ENCODE measurements at regions not wholly inside any gene's neighbourhood (a gene's known extent, or its start where the extent isn't known, plus 50 kb on each side); places are given as distances from the start of the nearest gene placed in this dataset.

DNA sequence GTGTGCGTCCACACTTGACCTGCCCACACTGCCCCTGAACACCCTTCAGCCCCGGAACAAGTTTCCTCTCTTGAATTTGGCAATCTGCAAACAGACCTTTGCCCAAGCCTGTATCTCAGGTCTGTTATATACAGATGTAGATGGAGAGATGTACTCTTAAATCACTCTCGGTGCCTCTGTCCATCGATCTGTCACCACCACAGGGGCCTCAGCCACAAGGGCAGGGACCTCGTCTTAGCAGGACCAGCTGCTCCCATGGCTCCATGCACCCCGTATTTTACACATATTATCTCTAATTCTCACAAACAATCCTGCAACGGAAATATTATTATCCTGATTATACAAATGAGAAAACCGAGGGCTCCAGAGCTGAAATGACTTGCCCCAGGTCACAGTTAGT, 313.4 kb downstream of the BCL11B start:
- H4K20me1 ChIP-seq (ENCODE audit: insufficient read depth) = no peaks in the 10 kb centered on the region
- WGBS, 2 experiments (ENCODE audit: low coverage in 1 of 2, low lambda C conversion rate in 2 of 2, missing lambda C conversion rate in 2 of 2) = 82 to 83% methylated on average over 8 of the region's 8 CpGs
- peaks cover 8% of the 10 kb centered on the region; the same call in 1 of the 2 replicates for H3K4me1 ChIP-seq (ENCODE audit: insufficient read depth)
- H3K27ac ChIP-seq = no peak overlapping the region
- no peaks in the 10 kb centered on the region for H3K9me3 ChIP-seq (ENCODE audit: low read depth)
- H3K9me2 ChIP-seq (ENCODE audit: insufficient read depth) = no peaks in the 10 kb centered on the region
- H3F3A ChIP-seq (ENCODE audit: insufficient read depth) = no peaks in the 10 kb centered on the region
- no peaks in the 10 kb centered on the region for H3K79me2 ChIP-seq (ENCODE audit: insufficient read depth)
- no peaks in the 10 kb centered on the region for H3K36me3 ChIP-seq (ENCODE audit: low read depth)
- DNase-seq = no peak
- H3K27me3 ChIP-seq (replicated peaks; ENCODE audit: insufficient read depth) = no peaks in the 10 kb centered on the region; the same call in 1 of the 2 replicates
- no peak overlapping the region for H3K4me3 ChIP-seq
- no peak overlapping the region for H3K4me2 ChIP-seq (ENCODE audit: unreplicated experiment)
- in situ Hi-C loops (cut with MboI) = no loop called here
- H3K9ac ChIP-seq = no peak overlapping the region
- TF ChIP-seq EZH2phosphoT487 (IDR thresholded peaks at IDR 0.05; ENCODE audit: insufficient read depth, low read depth) (no peak), EZH2 (IDR thresholded peaks at IDR 0.05; ENCODE audit: insufficient read depth, poor library complexity, severe bottlenecking) (no peak)
- H2AFZ ChIP-seq = no peak overlapping the region

DNA sequence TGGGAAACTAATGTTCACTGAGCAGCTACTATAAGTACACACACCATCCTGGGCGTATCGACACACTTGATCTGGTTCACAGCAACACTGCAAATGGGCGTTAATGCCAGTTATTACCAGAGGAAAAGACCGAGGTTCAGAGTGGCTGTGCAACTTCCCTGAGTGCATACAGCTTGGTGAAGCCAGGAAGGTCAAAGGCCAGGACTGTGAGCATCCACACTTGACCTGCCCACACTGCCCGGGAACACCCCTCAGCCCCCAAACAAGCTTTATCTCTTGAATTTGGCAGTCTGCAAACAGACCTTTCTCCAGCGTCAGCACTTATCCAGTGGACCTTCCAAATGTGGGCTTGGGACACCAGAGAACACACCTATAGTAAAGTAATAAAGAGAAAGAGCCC, 312.6 kb downstream of the BCL11B start:
- Histone ChIP-seq H3K9me3 (ENCODE audit: low read depth) (no peaks in the 10 kb centered on the region), H3K4me2 (ENCODE audit: unreplicated experiment) (no peak overlapping the region), H3K9me2 (ENCODE audit: insufficient read depth) (no peaks in the 10 kb centered on the region), H3K27ac (no peak overlapping the region), H2AFZ (no peak overlapping the region), H4K20me1 (ENCODE audit: insufficient read depth) (no peaks in the 10 kb centered on the region), H3F3A (ENCODE audit: insufficient read depth) (no peaks in the 10 kb centered on the region), H3K4me3 (no peak overlapping the region), H3K79me2 (ENCODE audit: insufficient read depth) (no peaks in the 10 kb centered on the region), H3K36me3 (ENCODE audit: low read depth) (no peaks in the 10 kb centered on the region), H3K9ac (no peak overlapping the region), H3K27me3 (replicated peaks; ENCODE audit: insufficient read depth) (no peaks in the 10 kb centered on the region; the same call in 1 of the 2 replicates), H3K4me1 (ENCODE audit: insufficient read depth) (peaks cover 3% of the 10 kb centered on the region; the same call in 1 of the 2 replicates)
- no peak for DNase-seq
- in situ Hi-C loops (cut with MboI) = no loop called here
- TF ChIP-seq EZH2 (IDR thresholded peaks at IDR 0.05; ENCODE audit: insufficient read depth, poor library complexity, severe bottlenecking) (no peak), EZH2phosphoT487 (IDR thresholded peaks at IDR 0.05; ENCODE audit: insufficient read depth, low read depth) (no peak)
- 80 to 82% methylated on average over 6 of the region's 6 CpGs for WGBS, 2 experiments (ENCODE audit: low coverage in 1 of 2, low lambda C conversion rate in 2 of 2, missing lambda C conversion rate in 2 of 2)

DNA sequence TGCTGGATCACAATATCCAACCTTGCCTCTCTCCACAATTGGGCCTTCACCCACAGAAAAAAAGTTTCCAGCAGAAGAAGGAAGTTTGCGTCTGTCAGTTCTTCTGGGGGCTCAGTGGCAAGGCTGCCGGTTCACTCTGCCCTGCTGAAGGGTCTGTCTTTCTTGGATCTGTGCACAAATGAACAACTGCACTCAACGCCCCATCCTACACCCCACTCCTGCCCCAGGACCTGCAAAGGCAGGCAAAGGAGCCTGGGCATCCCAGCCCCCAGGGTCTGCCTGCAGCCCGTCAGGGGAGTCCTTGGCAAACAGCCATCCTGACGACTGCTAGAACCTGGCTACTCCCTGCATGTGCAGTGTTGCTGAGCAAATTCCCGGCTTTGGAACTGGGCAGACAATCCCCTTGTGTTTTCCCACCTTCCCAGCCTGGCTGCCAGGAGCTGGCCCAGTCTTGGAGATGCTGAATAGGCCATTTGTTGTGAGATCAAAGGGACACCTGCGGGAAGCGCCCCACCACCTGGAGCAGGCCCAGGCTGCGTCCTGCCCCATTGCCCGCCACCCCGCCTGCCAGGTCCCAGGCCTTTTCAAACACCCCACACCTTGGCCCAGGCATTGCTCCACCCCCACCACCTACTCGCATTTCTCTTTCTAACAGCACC, 311.9 kb downstream of the BCL11B start:
- H3K9me3 ChIP-seq (ENCODE audit: low read depth) = no peaks in the 10 kb centered on the region

DNA sequence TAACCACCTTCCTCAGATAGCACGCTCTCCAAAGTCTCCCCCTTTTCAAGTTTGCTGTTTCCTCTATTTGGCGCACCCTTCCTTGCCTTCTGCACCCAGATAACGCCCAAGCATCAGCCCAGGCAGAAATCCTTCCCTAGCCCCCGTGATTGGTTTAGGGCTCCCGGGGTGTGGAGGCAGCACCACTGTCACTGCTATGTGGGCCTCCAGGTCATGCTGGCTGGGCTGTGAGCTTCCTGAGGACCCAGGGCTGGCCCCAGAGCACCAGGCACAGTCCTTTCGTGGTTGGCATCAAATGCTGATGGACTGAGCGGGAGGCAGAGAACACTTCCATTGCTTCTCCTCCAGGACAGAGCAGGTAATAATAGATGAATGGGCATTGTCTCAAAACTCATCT, 311.4 kb downstream of the BCL11B start:
- no peaks in the 10 kb centered on the region for H3K9me3 ChIP-seq (ENCODE audit: low read depth)
- in situ Hi-C loops (cut with MboI) = no loop called here
- TF ChIP-seq EZH2phosphoT487 (IDR thresholded peaks at IDR 0.05; ENCODE audit: insufficient read depth, low read depth) (no peak), EZH2 (IDR thresholded peaks at IDR 0.05; ENCODE audit: insufficient read depth, poor library complexity, severe bottlenecking) (no peak)

More for the DNA sequence above, 311.9 kb downstream of the BCL11B start:
- Histone ChIP-seq H2AFZ (no peak overlapping the region), H3K79me2 (ENCODE audit: insufficient read depth) (no peaks in the 10 kb centered on the region), H3K9me2 (ENCODE audit: insufficient read depth) (no peaks in the 10 kb centered on the region), H3K4me3 (no peak overlapping the region), H3K36me3 (ENCODE audit: low read depth) (no peaks in the 10 kb centered on the region), H3K4me2 (ENCODE audit: unreplicated experiment) (no peak overlapping the region), H3K4me1 (ENCODE audit: insufficient read depth) (peaks cover 3% of the 10 kb centered on the region; the same call in 1 of the 2 replicates), H3F3A (ENCODE audit: insufficient read depth) (no peaks in the 10 kb centered on the region), H3K27ac (no peak overlapping the region), H4K20me1 (ENCODE audit: insufficient read depth) (no peaks in the 10 kb centered on the region), H3K9ac (no peak overlapping the region), H3K27me3 (replicated peaks; ENCODE audit: insufficient read depth) (no peaks in the 10 kb centered on the region)
- TF ChIP-seq EZH2 (IDR thresholded peaks at IDR 0.05; ENCODE audit: insufficient read depth, poor library complexity, severe bottlenecking) = no peak
- TF ChIP-seq EZH2phosphoT487 (IDR thresholded peaks at IDR 0.05; ENCODE audit: insufficient read depth, low read depth) = no peak
- 70 to 71% methylated on average over 12 of the region's 12 CpGs for WGBS, 2 experiments (ENCODE audit: low coverage in 1 of 2, low lambda C conversion rate in 2 of 2, missing lambda C conversion rate in 2 of 2)
- DNase-seq = no peak
- in situ Hi-C loops (cut with MboI) = no loop called here

More for the DNA sequence above, 311.4 kb downstream of the BCL11B start:
- Histone ChIP-seq H3K27me3 (replicated peaks; ENCODE audit: insufficient read depth) (no peaks in the 10 kb centered on the region), H3K4me2 (ENCODE audit: unreplicated experiment) (no peak overlapping the region), H3K27ac (no peak overlapping the region), H3K36me3 (ENCODE audit: low read depth) (no peaks in the 10 kb centered on the region), H3K4me3 (no peak overlapping the region), H3K79me2 (ENCODE audit: insufficient read depth) (no peaks in the 10 kb centered on the region), H4K20me1 (ENCODE audit: insufficient read depth) (no peaks in the 10 kb centered on the region), H2AFZ (no peak overlapping the region), H3F3A (ENCODE audit: insufficient read depth) (no peaks in the 10 kb centered on the region), H3K9ac (no peak overlapping the region), H3K9me2 (ENCODE audit: insufficient read depth) (no peaks in the 10 kb centered on the region), H3K4me1 (ENCODE audit: insufficient read depth) (peaks cover 3% of the 10 kb centered on the region; the same call in 1 of the 2 replicates)
- 74 to 79% methylated on average over 7 of the region's 7 CpGs for WGBS, 2 experiments (ENCODE audit: low coverage in 1 of 2, low lambda C conversion rate in 2 of 2, missing lambda C conversion rate in 2 of 2)
- no peak for DNase-seq

Measured in GM23248 (cell line).